ENCODE measurements at regions not wholly inside any gene's neighbourhood (a gene's known extent, or its start where the extent isn't known, plus 50 kb on each side); places are given as distances from the start of the nearest gene placed in this dataset.

GRCh38 chr9:1140057-1140456, 89.9 kb downstream of the DMRT2 start:
- Histone ChIP-seq H3K4me1 (no peaks in the 10 kb centered on the region), H3K27ac (no peak overlapping the region), H3K9me3 (peaks cover 0 to 26% of the 10 kb centered on the region in 2 donors), H3K4me3 (no peak overlapping the region), H3K36me3 (no peaks in the 10 kb centered on the region), H3K27me3 (no peaks in the 10 kb centered on the region)
- DNase-seq (ENCODE audit: low spot score): no peak
- no peak for TF ChIP-seq CTCF (IDR thresholded peaks at IDR 0.05)

- Histone ChIP-seq H3K27ac (no peak overlapping the region), H3K4me3 (no peak overlapping the region), H3K4me1 (no peaks in the 10 kb centered on the region), H3K9me3 (no peaks in the 10 kb centered on the region), H3K27me3 (no peaks in the 10 kb centered on the region), H3K36me3 (no peaks in the 10 kb centered on the region)
- TF ChIP-seq CTCF (IDR thresholded peaks at IDR 0.05): no peak
- no peak for DNase-seq (ENCODE audit: low spot score)
These were observed 101.5 kb downstream of the DMRT2 start for GRCh38 chr9:1151691-1152090.

- no peak for DNase-seq (ENCODE audit: low spot score)
- Histone ChIP-seq H3K27ac (no peak overlapping the region), H3K27me3 (no peaks in the 10 kb centered on the region), H3K36me3 (no peaks in the 10 kb centered on the region), H3K9me3 (no peaks in the 10 kb centered on the region), H3K4me3 (no peak overlapping the region), H3K4me1 (no peaks in the 10 kb centered on the region)
- no peak for TF ChIP-seq CTCF (IDR thresholded peaks at IDR 0.05)
These were observed 102.0 kb downstream of the DMRT2 start for GRCh38 chr9:1152171-1152570.

GRCh38 chr9:1154739-1155138, 104.6 kb downstream of the DMRT2 start:
- DNase-seq (ENCODE audit: low spot score): no peak
- Histone ChIP-seq H3K9me3 (no peaks in the 10 kb centered on the region), H3K27ac (no peak overlapping the region), H3K27me3 (no peaks in the 10 kb centered on the region), H3K4me3 (no peak overlapping the region), H3K36me3 (no peaks in the 10 kb centered on the region), H3K4me1 (no peaks in the 10 kb centered on the region)
- no peak for TF ChIP-seq CTCF (IDR thresholded peaks at IDR 0.05)

GRCh38 chr9:1155602-1156001, 105.4 kb downstream of the DMRT2 start:
- Histone ChIP-seq H3K36me3 (no peaks in the 10 kb centered on the region), H3K27ac (no peak overlapping the region), H3K27me3 (no peaks in the 10 kb centered on the region), H3K4me3 (no peak overlapping the region), H3K4me1 (no peaks in the 10 kb centered on the region), H3K9me3 (no peaks in the 10 kb centered on the region)
- no peak for TF ChIP-seq CTCF (IDR thresholded peaks at IDR 0.05)
- DNase-seq (ENCODE audit: low spot score): no peak

GRCh38 chr9:1156794-1157550, 106.8 kb downstream of the DMRT2 start:
- no peak for DNase-seq (ENCODE audit: low spot score)
- Histone ChIP-seq H3K27ac (no peak overlapping the region), H3K27me3 (no peaks in the 10 kb centered on the region), H3K4me3 (no peak overlapping the region), H3K36me3 (no peaks in the 10 kb centered on the region), H3K9me3 (no peaks in the 10 kb centered on the region), H3K4me1 (no peaks in the 10 kb centered on the region)
- TF ChIP-seq CTCF (IDR thresholded peaks at IDR 0.05): no peak

Data from right atrium auricular region (tissue), 2 donors.